Endothelial cell of umbilical vein (primary cell): ENCODE measurements at regions not wholly inside any gene's neighbourhood (a gene's known extent, or its start where the extent isn't known, plus 50 kb on each side); places are given as distances from the start of the nearest gene placed in this dataset.

Experiments used
- BruUV-seq: library from RNA; stranded (reverse); fragments of 400-500 nt; replicated peaks from 2 replicates; lab custom pipeline; 2021; lab: Mats Ljungman, UMichigan
- CTCF ChIA-PET: fragments of 300-600, 350-600 bp; sonication (Branson Sonifier 250); formaldehyde crosslinking; loops from one replicate; lab custom pipeline; 2021; ENCODE audit warnings: antibody characterized with exemption, inconsistent platforms; lab: Charles Lee
- POLR2A ChIA-PET: fragments of 300-600, 350-600 bp; sonication (Branson Sonifier 250); formaldehyde crosslinking; loops from one replicate; lab custom pipeline; 2021; ENCODE audit warnings: antibody characterized with exemption, inconsistent platforms; lab: Charles Lee
- DNase-seq: peaks from one replicate; pipeline ENCODE4 v3.0.0-alpha.2; 2011; ENCODE audit warnings: low read depth, low spot score
- FAIRE-seq: peaks from 2 replicates; lab custom pipeline; 2011; peaks lifted over from hg19 to GRCh38; lab: Jason Lieb, UNC
- H2AFZ ChIP-seq: 2 replicates; pipeline ENCODE4 v1.6.0; 2012; ENCODE audit warnings: low read depth, low read length, control low read depth, inconsistent platforms
- H3K27ac ChIP-seq: 2 replicates; pipeline ENCODE4 v1.5.1; 2011; ENCODE audit warnings: low read depth, mild to moderate bottlenecking, control low read depth, low read length, moderate library complexity; ENCODE audit not compliant: insufficient read depth
- H3K27me3 ChIP-seq, 2 experiments: 2 replicates each; pipeline versions ENCODE4 v1.6.0 to v1.6.1; 2011; ENCODE audit warnings: low read length in 2 of 2, mixed read lengths in 1 of 2; ENCODE audit not compliant: control insufficient read depth in 2 of 2, insufficient read depth in 2 of 2
- H3K36me3 ChIP-seq, 2 experiments: 2 replicates in 1 of 2; 3 replicates in 1 of 2; pipeline ENCODE4 v1.5.1; 2011; ENCODE audit warnings: low read length in 2 of 2, mild to moderate bottlenecking in 1 of 2, moderate library complexity in 1 of 2; ENCODE audit not compliant: control insufficient read depth in 2 of 2, insufficient read depth in 2 of 2; ENCODE audit errors: extremely low read depth in 1 of 2
- H3K4me1 ChIP-seq: 3 replicates; pipeline ENCODE4 v1.5.1; 2011; ENCODE audit warnings: mild to moderate bottlenecking, low read length; ENCODE audit not compliant: control insufficient read depth, insufficient read depth; ENCODE audit errors: extremely low read depth
- H3K4me2 ChIP-seq: 2 replicates; pipeline ENCODE4 v1.6.1; 2011; ENCODE audit warnings: low read length, control low read depth, mixed read lengths; ENCODE audit not compliant: insufficient read depth
- H3K4me3 ChIP-seq, 3 experiments: fragments of 200-600 bp in 1 of 3; sonication (generic), shearing (Covaris generic) in 1 of 3; replicated peaks in 1 of 3; 2 replicates each; pipeline ENCODE4 v1.5.1; 2011 to 2016; ENCODE audit warnings: control low read depth in 3 of 3, low read length in 3 of 3, mild to moderate bottlenecking in 2 of 3, inconsistent platforms in 1 of 3, low read depth in 1 of 3, moderate library complexity in 1 of 3; ENCODE audit not compliant: insufficient read depth in 1 of 3
- H3K79me2 ChIP-seq: 2 replicates; pipeline ENCODE4 v1.6.0; 2012; ENCODE audit warnings: low read length, inconsistent platforms; ENCODE audit not compliant: control insufficient read depth, insufficient read depth
- H3K9ac ChIP-seq: replicated peaks from 2 replicates; pipeline ENCODE3; 2011; ENCODE audit warnings: low read length, control low read depth; ENCODE audit not compliant: insufficient read depth; ENCODE audit errors: extremely low read depth
- H3K9me1 ChIP-seq: replicated peaks from 3 replicates; pipeline ENCODE4 v1.6.0; 2011; ENCODE audit warnings: mild to moderate bottlenecking, low read length; ENCODE audit not compliant: control insufficient read depth, insufficient read depth; ENCODE audit errors: extremely low read depth
- H3K9me3 ChIP-seq: replicated peaks from 2 replicates; pipeline ENCODE4 v1.5.1; 2012; ENCODE audit warnings: low read length, inconsistent platforms; ENCODE audit not compliant: control insufficient read depth, insufficient read depth
- H4K20me1 ChIP-seq: replicated peaks from 2 replicates; pipeline ENCODE3; 2011; ENCODE audit warnings: mild to moderate bottlenecking, low read length; ENCODE audit not compliant: control insufficient read depth, insufficient read depth; ENCODE audit errors: extremely low read depth
- FOS ChIP-seq: IDR thresholded peaks from 2 replicates; pipeline ENCODE4 v1.6.1; 2011; ENCODE audit warnings: mild to moderate bottlenecking, low read length, moderate library complexity, borderline replicate concordance; ENCODE audit not compliant: insufficient read depth
- GATA2 ChIP-seq: IDR thresholded peaks from 2 replicates; pipeline ENCODE4 v1.7.0; 2011; ENCODE audit warnings: low read depth, mild to moderate bottlenecking, moderate library complexity, mixed read lengths, low read length; ENCODE audit not compliant: insufficient read length, insufficient read depth
- JUN ChIP-seq: IDR thresholded peaks from 2 replicates; pipeline ENCODE4 v1.6.1; 2011; ENCODE audit warnings: borderline replicate concordance, low read depth; ENCODE audit not compliant: insufficient read length, insufficient read depth
- POLR2AphosphoS5 ChIP-seq: IDR thresholded peaks from 2 replicates; pipeline ENCODE4 v1.6.1; 2012; ENCODE audit warnings: low read depth, mild to moderate bottlenecking, control low read depth, low read length, moderate library complexity; ENCODE audit not compliant: insufficient read depth
- dilution Hi-C: fragments of 300-500 bp; cut with MboI; formaldehyde crosslinking; loops from one replicate; pipeline ENCODE4 v1.15.0; 2019; ENCODE audit warnings: low sequenced_read_pairs; ENCODE audit not compliant: extremely low pct_ligation_motif_present
- intact Hi-C: fragments of 100-400 bp; cut with micrococcal nuclease; formaldehyde crosslinking; loops from one replicate; pipeline ENCODE4 v1.10.0; 2022
- TF ChIP-seq, protein P1 (sequence below), 2 donors: IDR thresholded peaks; 1 replicate in 1 of 2; 2 replicates in 1 of 2; pipeline ENCODE4 v1.5.1; 2011; ENCODE audit warnings: low read length in 2 of 2, mild to moderate bottlenecking in 2 of 2, moderate library complexity in 2 of 2, control low read depth in 1 of 2, inconsistent platforms in 1 of 2, low read depth in 1 of 2; ENCODE audit not compliant: insufficient read depth in 1 of 2; ENCODE audit errors: extremely low read depth in 1 of 2

DNA sequence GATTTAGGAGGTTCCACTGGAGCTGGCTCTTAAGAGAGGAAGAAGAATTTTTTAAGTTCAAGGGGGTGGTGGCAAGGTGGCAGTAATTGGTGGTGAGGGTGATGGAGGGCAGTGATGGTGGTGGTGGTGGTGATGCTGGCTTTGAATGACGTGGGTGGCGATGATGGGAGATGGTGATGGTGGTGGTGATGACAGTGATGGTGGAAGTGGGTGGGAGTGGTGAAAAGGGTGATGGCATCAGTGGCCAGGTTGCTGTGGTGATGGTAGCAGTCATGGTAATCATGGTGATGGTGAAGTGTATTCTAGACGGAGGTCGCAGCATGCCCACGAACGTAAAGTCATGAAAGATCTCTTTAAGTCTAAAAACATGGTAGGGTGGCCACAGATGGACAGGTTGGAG lies 197.3 kb downstream of the PTEN start:
- dilution Hi-C loops, result no loop called here
- ChIA-PET POLR2A (no interaction called here), CTCF (no interaction called here)
- no peak overlapping the region for H3K4me3 ChIP-seq
- H3K9me3 ChIP-seq, result no peaks in the 10 kb centered on the region
- H3K9ac ChIP-seq, result no peak overlapping the region
- peaks cover 9% of the 10 kb centered on the region for H3K4me1 ChIP-seq
- FAIRE-seq (no peak), DNase-seq (no peak)
- no peak overlapping the region for H3K27ac ChIP-seq
- H4K20me1 ChIP-seq, result no peaks in the 10 kb centered on the region
- no peak overlapping the region for H2AFZ ChIP-seq
- H3K79me2 ChIP-seq, result no peaks in the 10 kb centered on the region
- no peaks in the 10 kb centered on the region for H3K36me3 ChIP-seq
- no peaks in the 10 kb centered on the region for H3K9me1 ChIP-seq
- no TSS peak for BruUV-seq
- TF ChIP-seq POLR2AphosphoS5, result no peak
- no peak for TF ChIP-seq GATA2
- no peaks in the 10 kb centered on the region for H3K27me3 ChIP-seq
- no peak overlapping the region for H3K4me2 ChIP-seq
- intact Hi-C loops, result loop anchor here (5.0 kb wide), 1 partner anchor 198 kb away; the partner anchor contains the start of genes KLLN and PTEN

DNA sequence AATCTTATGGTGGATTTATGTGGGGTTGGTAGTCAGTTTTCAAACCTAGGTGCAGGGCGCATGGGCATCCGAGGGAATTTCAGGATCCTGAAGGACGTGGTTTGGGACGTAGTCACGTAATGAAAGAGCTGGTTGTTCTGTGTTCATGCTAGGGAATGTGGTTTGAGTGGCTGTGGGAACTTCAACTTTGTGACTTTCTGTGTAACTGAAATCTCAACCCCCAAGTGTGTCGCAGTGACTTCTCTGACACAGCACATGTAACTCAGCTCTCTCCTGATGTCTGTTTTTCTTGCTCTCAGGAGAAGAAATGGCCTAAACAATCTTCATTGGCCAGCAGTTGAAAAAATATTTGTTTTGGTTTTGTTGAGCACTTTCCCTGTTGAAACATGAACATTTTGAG lies 199.0 kb downstream of the PTEN start:
- peak overlapping the region; percentile 36 for H3K4me2 ChIP-seq

More for the DNA sequence above, 199.0 kb downstream of the PTEN start:
- no peak overlapping the region for H3K4me3 ChIP-seq
- dilution Hi-C loops (no loop called here), intact Hi-C loops (loop anchor here (5.0 kb wide), 1 partner anchor 200 kb away; the partner anchor contains the start of genes KLLN and PTEN)
- peak overlapping the region; percentile 52 for H2AFZ ChIP-seq
- no peak overlapping the region for H3K27ac ChIP-seq
- FAIRE-seq, result no peak
- ChIA-PET CTCF (interaction anchor here (0.9 to 1.1 kb wide), 2 partner anchors 10 to 52 kb away, joined by 3 to 5 read pairs; no protein-coding TSS in a partner anchor), POLR2A (no interaction called here)
- TF ChIP-seq POLR2AphosphoS5 (no peak), FOS (no peak), JUN (no peak)
- TF ChIP-seq, protein P1, sequence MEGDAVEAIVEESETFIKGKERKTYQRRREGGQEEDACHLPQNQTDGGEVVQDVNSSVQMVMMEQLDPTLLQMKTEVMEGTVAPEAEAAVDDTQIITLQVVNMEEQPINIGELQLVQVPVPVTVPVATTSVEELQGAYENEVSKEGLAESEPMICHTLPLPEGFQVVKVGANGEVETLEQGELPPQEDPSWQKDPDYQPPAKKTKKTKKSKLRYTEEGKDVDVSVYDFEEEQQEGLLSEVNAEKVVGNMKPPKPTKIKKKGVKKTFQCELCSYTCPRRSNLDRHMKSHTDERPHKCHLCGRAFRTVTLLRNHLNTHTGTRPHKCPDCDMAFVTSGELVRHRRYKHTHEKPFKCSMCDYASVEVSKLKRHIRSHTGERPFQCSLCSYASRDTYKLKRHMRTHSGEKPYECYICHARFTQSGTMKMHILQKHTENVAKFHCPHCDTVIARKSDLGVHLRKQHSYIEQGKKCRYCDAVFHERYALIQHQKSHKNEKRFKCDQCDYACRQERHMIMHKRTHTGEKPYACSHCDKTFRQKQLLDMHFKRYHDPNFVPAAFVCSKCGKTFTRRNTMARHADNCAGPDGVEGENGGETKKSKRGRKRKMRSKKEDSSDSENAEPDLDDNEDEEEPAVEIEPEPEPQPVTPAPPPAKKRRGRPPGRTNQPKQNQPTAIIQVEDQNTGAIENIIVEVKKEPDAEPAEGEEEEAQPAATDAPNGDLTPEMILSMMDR (IDR thresholded peaks at IDR 0.05; ENCODE audit: extremely low read depth in 1 of 2, insufficient read depth in 1 of 2, low read depth in 1 of 2, low read length in 2 of 2), result no peak
- no peak for DNase-seq
- H4K20me1 ChIP-seq, result no peaks in the 10 kb centered on the region
- H3K9me1 ChIP-seq, result no peaks in the 10 kb centered on the region
- H3K4me1 ChIP-seq, result peaks cover 9% of the 10 kb centered on the region
- no peaks in the 10 kb centered on the region for H3K9me3 ChIP-seq
- H3K79me2 ChIP-seq, result no peaks in the 10 kb centered on the region
- H3K9ac ChIP-seq, result no peak overlapping the region
- BruUV-seq, result no TSS peak
- no peaks in the 10 kb centered on the region for H3K36me3 ChIP-seq
- H3K27me3 ChIP-seq, result no peaks in the 10 kb centered on the region
